ENCODE measurements at regions not wholly inside any gene's neighbourhood (a gene's known extent, or its start where the extent isn't known, plus 50 kb on each side); places are given as distances from the start of the nearest gene placed in this dataset.

DNA sequence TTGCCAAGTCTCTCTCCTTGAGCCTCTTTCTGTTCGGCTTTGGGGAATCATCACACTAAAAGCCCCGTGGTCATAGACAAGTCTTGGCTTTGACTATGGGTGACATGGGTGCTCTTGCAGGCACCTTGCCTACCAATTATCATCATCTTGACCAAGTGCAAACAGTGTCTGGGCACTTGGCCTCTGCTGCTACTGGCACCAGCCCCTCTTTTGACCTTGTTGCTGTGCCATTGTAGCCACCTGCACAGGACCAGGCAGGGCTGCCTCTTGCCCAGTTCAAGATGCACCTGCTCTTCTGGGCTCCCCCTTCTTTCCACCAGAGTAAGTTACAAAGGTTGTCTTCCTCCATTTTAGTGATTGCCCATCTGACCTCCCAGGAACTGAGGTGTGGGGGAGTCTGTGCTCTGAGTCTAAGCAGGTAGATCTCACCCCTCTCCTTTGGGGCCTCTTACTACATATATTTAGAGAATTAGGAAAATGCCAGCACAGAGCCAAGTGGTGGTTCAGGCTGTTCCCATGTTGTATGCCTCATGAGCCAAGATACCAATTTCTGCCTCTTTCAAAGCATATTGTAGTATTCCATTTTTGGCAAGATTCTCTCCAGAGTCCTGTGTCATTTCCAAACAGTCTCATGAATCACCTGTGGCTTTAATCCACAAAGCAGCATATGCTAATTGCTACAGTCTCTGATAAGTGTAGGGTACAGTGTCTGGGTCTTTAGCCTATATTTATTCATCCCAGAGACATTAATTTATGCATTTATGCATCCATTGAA lies 142.9 kb upstream of the DAP start:
- TF ChIP-seq, protein P1, sequence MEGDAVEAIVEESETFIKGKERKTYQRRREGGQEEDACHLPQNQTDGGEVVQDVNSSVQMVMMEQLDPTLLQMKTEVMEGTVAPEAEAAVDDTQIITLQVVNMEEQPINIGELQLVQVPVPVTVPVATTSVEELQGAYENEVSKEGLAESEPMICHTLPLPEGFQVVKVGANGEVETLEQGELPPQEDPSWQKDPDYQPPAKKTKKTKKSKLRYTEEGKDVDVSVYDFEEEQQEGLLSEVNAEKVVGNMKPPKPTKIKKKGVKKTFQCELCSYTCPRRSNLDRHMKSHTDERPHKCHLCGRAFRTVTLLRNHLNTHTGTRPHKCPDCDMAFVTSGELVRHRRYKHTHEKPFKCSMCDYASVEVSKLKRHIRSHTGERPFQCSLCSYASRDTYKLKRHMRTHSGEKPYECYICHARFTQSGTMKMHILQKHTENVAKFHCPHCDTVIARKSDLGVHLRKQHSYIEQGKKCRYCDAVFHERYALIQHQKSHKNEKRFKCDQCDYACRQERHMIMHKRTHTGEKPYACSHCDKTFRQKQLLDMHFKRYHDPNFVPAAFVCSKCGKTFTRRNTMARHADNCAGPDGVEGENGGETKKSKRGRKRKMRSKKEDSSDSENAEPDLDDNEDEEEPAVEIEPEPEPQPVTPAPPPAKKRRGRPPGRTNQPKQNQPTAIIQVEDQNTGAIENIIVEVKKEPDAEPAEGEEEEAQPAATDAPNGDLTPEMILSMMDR (conservative IDR thresholded peaks at IDR 0.05; ENCODE audit: low read length) = no peak
- TF ChIP-seq EZH2phosphoT487 (IDR thresholded peaks at IDR 0.05; ENCODE audit: borderline replicate concordance, low read depth, low read length) = no peak
